ENCODE measurements at regions not wholly inside any gene's neighbourhood (a gene's known extent, or its start where the extent isn't known, plus 50 kb on each side); places are given as distances from the start of the nearest gene placed in this dataset.
"Not testable (repeated sequence)": the region's sequence is repeated elsewhere in the genome, so short reads cannot be mapped to it uniquely, and the experiment has no call there.

DNA sequence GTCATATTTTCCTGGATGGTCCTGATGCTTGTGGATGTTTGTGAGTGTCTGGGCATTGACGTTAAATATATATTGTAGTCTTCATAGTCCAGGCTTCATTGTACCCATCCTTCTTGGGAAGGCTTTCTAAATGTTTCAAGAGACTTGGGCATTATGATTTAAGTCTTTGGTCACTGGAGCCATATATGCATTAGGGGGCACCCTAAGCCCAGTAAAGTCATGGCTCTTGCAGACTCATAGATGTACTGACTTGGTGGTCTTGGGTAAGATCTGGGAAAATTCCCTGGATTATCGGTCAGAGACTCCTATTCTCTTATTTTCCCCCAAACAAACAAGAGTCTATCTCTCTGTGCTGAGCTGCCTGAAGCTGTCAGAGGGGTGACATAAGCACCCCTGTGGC is 271.1 kb downstream of the TRIM36 start:
- Mint-ChIP-seq H3K4me1 (ENCODE audit: unreplicated experiment) (no peaks in the 10 kb centered on the region), H3K27me3 (ENCODE audit: unreplicated experiment) (no peaks in the 10 kb centered on the region), H3K4me3 (ENCODE audit: unreplicated experiment) (no peak overlapping the region), H3K9me3 (ENCODE audit: unreplicated experiment) (peaks cover 4% of the 10 kb centered on the region), H3K36me3 (ENCODE audit: unreplicated experiment) (no peaks in the 10 kb centered on the region), H3K27ac (ENCODE audit: unreplicated experiment) (no peak overlapping the region)
- no peak for DNase-seq (ENCODE audit: extremely low spot score, unreplicated experiment)
- TF ChIP-seq, protein P1, sequence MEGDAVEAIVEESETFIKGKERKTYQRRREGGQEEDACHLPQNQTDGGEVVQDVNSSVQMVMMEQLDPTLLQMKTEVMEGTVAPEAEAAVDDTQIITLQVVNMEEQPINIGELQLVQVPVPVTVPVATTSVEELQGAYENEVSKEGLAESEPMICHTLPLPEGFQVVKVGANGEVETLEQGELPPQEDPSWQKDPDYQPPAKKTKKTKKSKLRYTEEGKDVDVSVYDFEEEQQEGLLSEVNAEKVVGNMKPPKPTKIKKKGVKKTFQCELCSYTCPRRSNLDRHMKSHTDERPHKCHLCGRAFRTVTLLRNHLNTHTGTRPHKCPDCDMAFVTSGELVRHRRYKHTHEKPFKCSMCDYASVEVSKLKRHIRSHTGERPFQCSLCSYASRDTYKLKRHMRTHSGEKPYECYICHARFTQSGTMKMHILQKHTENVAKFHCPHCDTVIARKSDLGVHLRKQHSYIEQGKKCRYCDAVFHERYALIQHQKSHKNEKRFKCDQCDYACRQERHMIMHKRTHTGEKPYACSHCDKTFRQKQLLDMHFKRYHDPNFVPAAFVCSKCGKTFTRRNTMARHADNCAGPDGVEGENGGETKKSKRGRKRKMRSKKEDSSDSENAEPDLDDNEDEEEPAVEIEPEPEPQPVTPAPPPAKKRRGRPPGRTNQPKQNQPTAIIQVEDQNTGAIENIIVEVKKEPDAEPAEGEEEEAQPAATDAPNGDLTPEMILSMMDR (IDR thresholded peaks at IDR 0.05): no peak

- Mint-ChIP-seq H3K27me3 (ENCODE audit: unreplicated experiment) (no peaks in the 10 kb centered on the region), H3K27ac (ENCODE audit: unreplicated experiment) (no peak overlapping the region), H3K4me1 (ENCODE audit: unreplicated experiment) (no peaks in the 10 kb centered on the region), H3K9me3 (ENCODE audit: unreplicated experiment) (peaks cover 16% of the 10 kb centered on the region), H3K4me3 (ENCODE audit: unreplicated experiment) (no peak overlapping the region), H3K36me3 (ENCODE audit: unreplicated experiment) (no peaks in the 10 kb centered on the region)
- no peak for DNase-seq (ENCODE audit: extremely low spot score, unreplicated experiment)
- TF ChIP-seq, protein P1 (IDR thresholded peaks at IDR 0.05): no peak
Observed at GRCh38 chr5:114883675-114884074, 286.0 kb downstream of the TRIM36 start.

- DNase-seq (ENCODE audit: extremely low spot score, unreplicated experiment): no peak
- TF ChIP-seq, protein P1 (IDR thresholded peaks at IDR 0.05): no peak
- Mint-ChIP-seq H3K4me1 (ENCODE audit: unreplicated experiment) (no peaks in the 10 kb centered on the region), H3K27ac (ENCODE audit: unreplicated experiment) (no peak overlapping the region), H3K9me3 (ENCODE audit: unreplicated experiment) (peaks cover 18% of the 10 kb centered on the region), H3K27me3 (ENCODE audit: unreplicated experiment) (no peaks in the 10 kb centered on the region), H3K36me3 (ENCODE audit: unreplicated experiment) (no peaks in the 10 kb centered on the region), H3K4me3 (ENCODE audit: unreplicated experiment) (no peak overlapping the region)
Observed at GRCh38 chr5:114859438-114859735, 310.3 kb downstream of the TRIM36 start.

- Mint-ChIP-seq H3K4me1 (ENCODE audit: unreplicated experiment) (no peaks in the 10 kb centered on the region), H3K4me3 (ENCODE audit: unreplicated experiment) (no peak overlapping the region)
Observed at GRCh38 chr5:114858665-114859437, 310.9 kb downstream of the TRIM36 start.

DNA sequence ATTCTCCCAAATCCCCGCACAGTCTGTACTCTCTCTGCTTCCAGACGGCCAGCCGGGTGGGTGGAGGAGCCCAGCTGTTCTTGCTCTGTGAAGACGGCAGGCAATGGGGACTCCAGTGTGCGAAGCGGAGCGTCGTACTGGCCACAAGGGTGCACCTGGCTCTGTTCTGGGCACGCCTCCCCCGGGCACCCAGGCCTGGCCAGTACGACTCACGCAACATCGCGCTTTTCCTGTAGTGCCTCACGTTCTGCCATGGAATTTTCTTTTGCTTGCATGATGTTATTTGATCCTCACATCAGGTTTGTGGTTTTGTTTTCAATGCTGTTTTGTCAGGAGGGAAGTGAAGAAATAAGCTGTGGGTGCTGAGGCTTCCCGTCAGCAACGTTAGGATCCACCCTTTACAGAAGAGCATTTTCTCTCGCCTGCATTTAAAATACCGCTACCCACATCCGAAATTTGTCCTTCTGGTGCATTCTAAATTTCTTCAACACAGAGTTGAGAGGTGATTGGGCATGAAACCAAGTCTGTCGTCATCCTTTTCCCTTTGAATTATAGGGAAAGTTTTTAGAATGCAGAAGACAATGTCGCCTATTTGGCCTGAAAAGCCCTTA is 311.7 kb downstream of the TRIM36 start:
- Mint-ChIP-seq H3K4me3 (ENCODE audit: unreplicated experiment) (no peak overlapping the region), H3K27ac (ENCODE audit: unreplicated experiment) (no peak overlapping the region), H3K9me3 (ENCODE audit: unreplicated experiment) (peaks cover 23% of the 10 kb centered on the region), H3K4me1 (ENCODE audit: unreplicated experiment) (no peaks in the 10 kb centered on the region), H3K36me3 (ENCODE audit: unreplicated experiment) (no peaks in the 10 kb centered on the region), H3K27me3 (ENCODE audit: unreplicated experiment) (no peaks in the 10 kb centered on the region)
- TF ChIP-seq, protein P1 (IDR thresholded peaks at IDR 0.05): no peak
- no peak for DNase-seq (ENCODE audit: extremely low spot score, unreplicated experiment)

More at GRCh38 chr5:114858665-114859437, 310.9 kb downstream of the TRIM36 start:
- Mint-ChIP-seq H3K27me3 (ENCODE audit: unreplicated experiment) (no peaks in the 10 kb centered on the region), H3K36me3 (ENCODE audit: unreplicated experiment) (no peaks in the 10 kb centered on the region), H3K9me3 (ENCODE audit: unreplicated experiment) (peaks cover 18% of the 10 kb centered on the region), H3K27ac (ENCODE audit: unreplicated experiment) (no peak overlapping the region)
- TF ChIP-seq, protein P1 (IDR thresholded peaks at IDR 0.05): no peak
- no peak for DNase-seq (ENCODE audit: extremely low spot score, unreplicated experiment)

DNA sequence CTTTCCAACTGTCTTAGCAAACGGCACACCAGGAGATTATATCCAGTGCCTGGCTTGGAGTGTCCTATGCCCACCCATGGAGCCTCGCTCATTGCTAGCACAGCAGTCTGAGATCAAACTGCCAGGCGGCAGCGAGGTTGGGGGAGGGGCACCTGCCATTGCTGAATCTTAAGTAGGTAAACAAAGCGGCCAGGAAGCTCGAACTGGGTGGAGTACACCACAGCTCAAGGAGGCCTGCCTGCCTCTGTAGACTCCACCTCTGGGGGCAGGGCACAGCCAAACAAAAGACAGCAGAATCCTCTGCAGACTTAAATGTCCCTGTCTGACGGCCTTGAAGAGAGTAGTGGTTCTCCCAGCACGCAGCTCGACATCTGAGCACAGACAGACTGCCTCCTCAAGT is 325.0 kb downstream of the TRIM36 start:
- H3K27ac Mint-ChIP-seq (ENCODE audit: unreplicated experiment); H3K4me3 Mint-ChIP-seq (ENCODE audit: unreplicated experiment); H3K27me3 Mint-ChIP-seq (ENCODE audit: unreplicated experiment); DNase-seq (ENCODE audit: extremely low spot score, unreplicated experiment); H3K36me3 Mint-ChIP-seq (ENCODE audit: unreplicated experiment); H3K4me1 Mint-ChIP-seq (ENCODE audit: unreplicated experiment): not testable (repeated sequence)
- peaks cover 34% of the 10 kb centered on the region for H3K9me3 Mint-ChIP-seq (ENCODE audit: unreplicated experiment)
